GM23338 (cell line): ENCODE measurements at regions not wholly inside any gene's neighbourhood (a gene's known extent, or its start where the extent isn't known, plus 50 kb on each side); places are given as distances from the start of the nearest gene placed in this dataset.
A peak's percentile ranks its signal among the peaks of the same experiment; 100 is the strongest.

Experiments used
- ATAC-seq: fragments of 200-7000 bp; cut with Tn5 transposase; 3 replicates; pipeline ENCODE4 v1.9.1; 2020
- DNase-seq: peaks from one replicate; pipeline ENCODE4 v3.0.0-alpha.2; 2015; ENCODE audit warnings: low spot score
- H2AFZ ChIP-seq: fragments of 200-600 bp; sonication (generic); 2 replicates; pipeline ENCODE4 v1.8.0; 2016; ENCODE audit warnings: antibody characterized with exemption, mild to moderate bottlenecking, moderate library complexity
- H3F3A ChIP-seq: fragments of 200-600 bp; sonication (generic); replicated peaks from 2 replicates; pipeline ENCODE4 v1.8.0; 2017; ENCODE audit warnings: antibody characterized with exemption, mixed run types, low read depth
- H3K27ac ChIP-seq: fragments of 200-600 bp; sonication (generic); 2 replicates; pipeline ENCODE4 v1.6.1; 2016; ENCODE audit warnings: low read depth
- H3K27me3 ChIP-seq: fragments of 200-600 bp; sonication (generic); 2 replicates; pipeline ENCODE4 v1.8.0; 2016; ENCODE audit warnings: mild to moderate bottlenecking, mixed run types, moderate library complexity; ENCODE audit not compliant: insufficient read depth
- H3K36me3 ChIP-seq: fragments of 200-600 bp; sonication (generic); 2 replicates; pipeline ENCODE4 v1.8.0; 2016; ENCODE audit warnings: mild to moderate bottlenecking; ENCODE audit not compliant: insufficient read depth
- H3K4me1 ChIP-seq: fragments of 200-600 bp; sonication (generic); 2 replicates; pipeline ENCODE4 v1.8.0; 2016; ENCODE audit warnings: mild to moderate bottlenecking, moderate library complexity; ENCODE audit not compliant: insufficient read depth
- H3K4me2 ChIP-seq: fragments of 200-600 bp; sonication (generic); 2 replicates; pipeline ENCODE4 v1.7.1; 2017; ENCODE audit warnings: mixed run types
- H3K4me3 ChIP-seq: fragments of 200-600 bp; sonication (generic); 2 replicates; pipeline ENCODE4 v1.6.1; 2016; ENCODE audit warnings: mixed run types
- H3K79me2 ChIP-seq: fragments of 200-600 bp; sonication (generic); replicated peaks from 2 replicates; pipeline ENCODE4 v1.8.0; 2017; ENCODE audit warnings: mild to moderate bottlenecking; ENCODE audit not compliant: insufficient read depth
- H3K9me2 ChIP-seq: fragments of 200-600 bp; sonication (generic); 2 replicates; pipeline ENCODE4 v1.8.0; 2017; ENCODE audit not compliant: insufficient read depth
- H4K20me1 ChIP-seq: fragments of 200-600 bp; sonication (generic); replicated peaks from 2 replicates; pipeline ENCODE4 v1.8.0; 2017; ENCODE audit warnings: mild to moderate bottlenecking; ENCODE audit not compliant: insufficient read depth
- H3K27ac Mint-ChIP-seq: 2 replicates; pipeline ENCODE4 v1.8.0; 2020; ENCODE audit warnings: inconsistent platforms, mild to moderate bottlenecking, moderate library complexity, mixed read lengths
- H3K27me3 Mint-ChIP-seq: 3 replicates; pipeline ENCODE4 v1.8.0; 2022; ENCODE audit warnings: low read depth, mild to moderate bottlenecking, moderate library complexity, mixed read lengths, inconsistent platforms; ENCODE audit not compliant: insufficient read depth, poor library complexity
- H3K36me3 Mint-ChIP-seq: 3 replicates; pipeline ENCODE4 v1.8.0; 2021; ENCODE audit warnings: low read depth, mild to moderate bottlenecking, inconsistent platforms, moderate library complexity, mixed read lengths
- H3K4me1 Mint-ChIP-seq: 3 replicates; pipeline ENCODE4 v1.8.0; 2020; ENCODE audit warnings: mild to moderate bottlenecking, inconsistent platforms, mixed read lengths
- H3K4me3 Mint-ChIP-seq: 3 replicates; pipeline ENCODE4 v1.8.0; 2021; ENCODE audit warnings: moderate library complexity, mild to moderate bottlenecking, inconsistent platforms, mixed read lengths
- H3K9me3 Mint-ChIP-seq: 3 replicates; pipeline ENCODE4 v1.8.0; 2020; ENCODE audit warnings: moderate library complexity, mild to moderate bottlenecking, inconsistent platforms, mixed read lengths
- CTCF ChIP-seq, 2 experiments: fragments of 200-600 bp in 1 of 2; sonication (generic) in 1 of 2; conservative IDR thresholded peaks; 2 replicates each; pipeline versions ENCODE4 v1.5.1 to v1.6.1; 2016 to 2017; ENCODE audit warnings: antibody characterized with exemption in 2 of 2, low read depth in 2 of 2, mild to moderate bottlenecking in 2 of 2, moderate library complexity in 1 of 2
- ETS1 ChIP-seq: IDR thresholded peaks from 2 replicates; pipeline ENCODE4 v1.6.1; 2016; ENCODE audit warnings: antibody characterized with exemption
- EZH2 ChIP-seq: fragments of 200-600 bp; sonication (generic); IDR thresholded peaks from one replicate; pipeline ENCODE4 v1.8.0; 2017; ENCODE audit warnings: antibody characterized with exemption, mild to moderate bottlenecking, low read depth; ENCODE audit not compliant: unreplicated experiment
- JUNB ChIP-seq: IDR thresholded peaks from one replicate; pipeline ENCODE4 v1.6.1; 2016; ENCODE audit warnings: antibody characterized with exemption; ENCODE audit not compliant: unreplicated experiment
- NANOG ChIP-seq: IDR thresholded peaks from 2 replicates; pipeline ENCODE4 v1.6.1; 2016; ENCODE audit warnings: antibody characterized with exemption, borderline replicate concordance
- STAT1 ChIP-seq: IDR thresholded peaks from one replicate; pipeline ENCODE4 v1.6.1; 2016; ENCODE audit warnings: antibody characterized with exemption; ENCODE audit not compliant: unreplicated experiment
- TF ChIP-seq, protein P1 (sequence below): IDR thresholded peaks from one replicate; pipeline ENCODE4 v1.6.1; 2018; ENCODE audit warnings: antibody characterized with exemption; ENCODE audit not compliant: unreplicated experiment
- TF ChIP-seq, protein P2 (sequence below): fragments of 250-450 bp; sonication (Bioruptor Pico); IDR thresholded peaks from 2 replicates; pipeline ENCODE4 v1.5.0; 2020; ENCODE audit warnings: mild to moderate bottlenecking, moderate library complexity

GRCh38 chr17:33401249-33401648 is 108.2 kb upstream of the ASIC2 start:
- no peak overlapping the region for H3K4me3 ChIP-seq
- Mint-ChIP-seq H3K9me3 (no peaks in the 10 kb centered on the region), H3K4me3 (no peak overlapping the region), H3K27ac (no peak overlapping the region), H3K36me3 (no peaks in the 10 kb centered on the region), H3K4me1 (peaks cover 6% of the 10 kb centered on the region), H3K27me3 (peaks cover 6% of the 10 kb centered on the region)
- H3K27ac ChIP-seq = no peak overlapping the region
- H3K4me1 ChIP-seq = peaks cover 4% of the 10 kb centered on the region; the same call in 1 of the 2 replicates
- H4K20me1 ChIP-seq = no peaks in the 10 kb centered on the region
- no peaks in the 10 kb centered on the region for H3F3A ChIP-seq
- no peaks in the 10 kb centered on the region for H3K27me3 ChIP-seq
- H3K36me3 ChIP-seq = no peaks in the 10 kb centered on the region
- H2AFZ ChIP-seq = no peak overlapping the region
- no peaks in the 10 kb centered on the region for H3K79me2 ChIP-seq
- ATAC-seq (no peak), DNase-seq (no peak)
- TF ChIP-seq JUNB = no peak
- TF ChIP-seq, protein P1, sequence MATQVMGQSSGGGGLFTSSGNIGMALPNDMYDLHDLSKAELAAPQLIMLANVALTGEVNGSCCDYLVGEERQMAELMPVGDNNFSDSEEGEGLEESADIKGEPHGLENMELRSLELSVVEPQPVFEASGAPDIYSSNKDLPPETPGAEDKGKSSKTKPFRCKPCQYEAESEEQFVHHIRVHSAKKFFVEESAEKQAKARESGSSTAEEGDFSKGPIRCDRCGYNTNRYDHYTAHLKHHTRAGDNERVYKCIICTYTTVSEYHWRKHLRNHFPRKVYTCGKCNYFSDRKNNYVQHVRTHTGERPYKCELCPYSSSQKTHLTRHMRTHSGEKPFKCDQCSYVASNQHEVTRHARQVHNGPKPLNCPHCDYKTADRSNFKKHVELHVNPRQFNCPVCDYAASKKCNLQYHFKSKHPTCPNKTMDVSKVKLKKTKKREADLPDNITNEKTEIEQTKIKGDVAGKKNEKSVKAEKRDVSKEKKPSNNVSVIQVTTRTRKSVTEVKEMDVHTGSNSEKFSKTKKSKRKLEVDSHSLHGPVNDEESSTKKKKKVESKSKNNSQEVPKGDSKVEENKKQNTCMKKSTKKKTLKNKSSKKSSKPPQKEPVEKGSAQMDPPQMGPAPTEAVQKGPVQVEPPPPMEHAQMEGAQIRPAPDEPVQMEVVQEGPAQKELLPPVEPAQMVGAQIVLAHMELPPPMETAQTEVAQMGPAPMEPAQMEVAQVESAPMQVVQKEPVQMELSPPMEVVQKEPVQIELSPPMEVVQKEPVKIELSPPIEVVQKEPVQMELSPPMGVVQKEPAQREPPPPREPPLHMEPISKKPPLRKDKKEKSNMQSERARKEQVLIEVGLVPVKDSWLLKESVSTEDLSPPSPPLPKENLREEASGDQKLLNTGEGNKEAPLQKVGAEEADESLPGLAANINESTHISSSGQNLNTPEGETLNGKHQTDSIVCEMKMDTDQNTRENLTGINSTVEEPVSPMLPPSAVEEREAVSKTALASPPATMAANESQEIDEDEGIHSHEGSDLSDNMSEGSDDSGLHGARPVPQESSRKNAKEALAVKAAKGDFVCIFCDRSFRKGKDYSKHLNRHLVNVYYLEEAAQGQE = no peak
- no peak for TF ChIP-seq STAT1
- TF ChIP-seq NANOG = no peak
- TF ChIP-seq EZH2 = no peak
- TF ChIP-seq, protein P2, sequence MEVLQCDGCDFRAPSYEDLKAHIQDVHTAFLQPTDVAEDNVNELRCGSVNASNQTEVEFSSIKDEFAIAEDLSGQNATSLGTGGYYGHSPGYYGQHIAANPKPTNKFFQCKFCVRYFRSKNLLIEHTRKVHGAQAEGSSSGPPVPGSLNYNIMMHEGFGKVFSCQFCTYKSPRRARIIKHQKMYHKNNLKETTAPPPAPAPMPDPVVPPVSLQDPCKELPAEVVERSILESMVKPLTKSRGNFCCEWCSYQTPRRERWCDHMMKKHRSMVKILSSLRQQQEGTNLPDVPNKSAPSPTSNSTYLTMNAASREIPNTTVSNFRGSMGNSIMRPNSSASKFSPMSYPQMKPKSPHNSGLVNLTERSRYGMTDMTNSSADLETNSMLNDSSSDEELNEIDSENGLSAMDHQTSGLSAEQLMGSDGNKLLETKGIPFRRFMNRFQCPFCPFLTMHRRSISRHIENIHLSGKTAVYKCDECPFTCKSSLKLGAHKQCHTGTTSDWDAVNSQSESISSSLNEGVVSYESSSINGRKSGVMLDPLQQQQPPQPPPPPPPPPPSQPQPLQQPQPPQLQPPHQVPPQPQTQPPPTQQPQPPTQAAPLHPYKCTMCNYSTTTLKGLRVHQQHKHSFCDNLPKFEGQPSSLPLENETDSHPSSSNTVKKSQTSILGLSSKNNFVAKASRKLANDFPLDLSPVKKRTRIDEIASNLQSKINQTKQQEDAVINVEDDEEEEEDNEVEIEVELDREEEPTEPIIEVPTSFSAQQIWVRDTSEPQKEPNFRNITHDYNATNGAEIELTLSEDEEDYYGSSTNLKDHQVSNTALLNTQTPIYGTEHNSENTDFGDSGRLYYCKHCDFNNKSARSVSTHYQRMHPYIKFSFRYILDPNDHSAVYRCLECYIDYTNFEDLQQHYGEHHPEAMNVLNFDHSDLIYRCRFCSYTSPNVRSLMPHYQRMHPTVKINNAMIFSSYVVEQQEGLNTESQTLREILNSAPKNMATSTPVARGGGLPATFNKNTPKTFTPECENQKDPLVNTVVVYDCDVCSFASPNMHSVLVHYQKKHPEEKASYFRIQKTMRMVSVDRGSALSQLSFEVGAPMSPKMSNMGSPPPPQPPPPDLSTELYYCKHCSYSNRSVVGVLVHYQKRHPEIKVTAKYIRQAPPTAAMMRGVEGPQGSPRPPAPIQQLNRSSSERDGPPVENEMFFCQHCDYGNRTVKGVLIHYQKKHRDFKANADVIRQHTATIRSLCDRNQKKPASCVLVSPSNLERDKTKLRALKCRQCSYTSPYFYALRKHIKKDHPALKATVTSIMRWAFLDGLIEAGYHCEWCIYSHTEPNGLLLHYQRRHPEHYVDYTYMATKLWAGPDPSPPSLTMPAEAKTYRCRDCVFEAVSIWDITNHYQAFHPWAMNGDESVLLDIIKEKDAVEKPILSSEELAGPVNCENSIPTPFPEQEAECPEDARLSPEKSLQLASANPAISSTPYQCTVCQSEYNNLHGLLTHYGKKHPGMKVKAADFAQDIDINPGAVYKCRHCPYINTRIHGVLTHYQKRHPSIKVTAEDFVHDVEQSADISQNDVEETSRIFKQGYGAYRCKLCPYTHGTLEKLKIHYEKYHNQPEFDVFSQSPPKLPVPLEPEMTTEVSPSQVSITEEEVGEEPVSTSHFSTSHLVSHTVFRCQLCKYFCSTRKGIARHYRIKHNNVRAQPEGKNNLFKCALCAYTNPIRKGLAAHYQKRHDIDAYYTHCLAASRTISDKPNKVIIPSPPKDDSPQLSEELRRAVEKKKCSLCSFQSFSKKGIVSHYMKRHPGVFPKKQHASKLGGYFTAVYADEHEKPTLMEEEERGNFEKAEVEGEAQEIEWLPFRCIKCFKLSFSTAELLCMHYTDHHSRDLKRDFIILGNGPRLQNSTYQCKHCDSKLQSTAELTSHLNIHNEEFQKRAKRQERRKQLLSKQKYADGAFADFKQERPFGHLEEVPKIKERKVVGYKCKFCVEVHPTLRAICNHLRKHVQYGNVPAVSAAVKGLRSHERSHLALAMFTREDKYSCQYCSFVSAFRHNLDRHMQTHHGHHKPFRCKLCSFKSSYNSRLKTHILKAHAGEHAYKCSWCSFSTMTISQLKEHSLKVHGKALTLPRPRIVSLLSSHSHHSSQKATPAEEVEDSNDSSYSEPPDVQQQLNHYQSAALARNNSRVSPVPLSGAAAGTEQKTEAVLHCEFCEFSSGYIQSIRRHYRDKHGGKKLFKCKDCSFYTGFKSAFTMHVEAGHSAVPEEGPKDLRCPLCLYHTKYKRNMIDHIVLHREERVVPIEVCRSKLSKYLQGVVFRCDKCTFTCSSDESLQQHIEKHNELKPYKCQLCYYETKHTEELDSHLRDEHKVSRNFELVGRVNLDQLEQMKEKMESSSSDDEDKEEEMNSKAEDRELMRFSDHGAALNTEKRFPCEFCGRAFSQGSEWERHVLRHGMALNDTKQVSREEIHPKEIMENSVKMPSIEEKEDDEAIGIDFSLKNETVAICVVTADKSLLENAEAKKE (CRISPR knock-in tag) = no peak
- TF ChIP-seq CTCF (conservative IDR thresholded peaks at IDR 0.05; ENCODE audit: low read depth in 2 of 2) = peak; percentile 30 to 53
- TF ChIP-seq ETS1 = no peak
- peaks cover 4% of the 10 kb centered on the region; the same call in 1 of the 2 replicates for H3K9me2 ChIP-seq
- no peak overlapping the region for H3K4me2 ChIP-seq
